ENCODE measurements at regions not wholly inside any gene's neighbourhood (a gene's known extent, or its start where the extent isn't known, plus 50 kb on each side); places are given as distances from the start of the nearest gene placed in this dataset.

DNA sequence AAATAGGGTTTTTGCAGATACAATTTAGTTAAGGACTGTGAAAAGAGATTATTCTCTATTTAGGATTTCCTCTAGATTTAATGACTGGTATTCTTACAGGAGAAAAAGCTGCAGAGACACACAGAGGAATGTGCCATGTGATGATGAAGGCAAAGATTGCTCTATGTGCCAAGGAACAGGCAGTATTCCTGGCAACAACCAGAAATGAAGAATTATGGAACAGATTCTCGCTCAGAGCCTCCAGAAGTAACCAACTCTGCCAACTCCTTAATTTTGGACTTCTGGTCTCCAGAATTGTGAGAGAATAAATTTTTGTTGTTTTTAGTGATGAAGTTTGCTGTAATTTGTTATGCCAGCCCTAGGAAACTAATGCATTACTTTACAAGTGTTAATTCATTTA, 307.6 kb upstream of the SEMA3A start:
- TF ChIP-seq, protein P1, sequence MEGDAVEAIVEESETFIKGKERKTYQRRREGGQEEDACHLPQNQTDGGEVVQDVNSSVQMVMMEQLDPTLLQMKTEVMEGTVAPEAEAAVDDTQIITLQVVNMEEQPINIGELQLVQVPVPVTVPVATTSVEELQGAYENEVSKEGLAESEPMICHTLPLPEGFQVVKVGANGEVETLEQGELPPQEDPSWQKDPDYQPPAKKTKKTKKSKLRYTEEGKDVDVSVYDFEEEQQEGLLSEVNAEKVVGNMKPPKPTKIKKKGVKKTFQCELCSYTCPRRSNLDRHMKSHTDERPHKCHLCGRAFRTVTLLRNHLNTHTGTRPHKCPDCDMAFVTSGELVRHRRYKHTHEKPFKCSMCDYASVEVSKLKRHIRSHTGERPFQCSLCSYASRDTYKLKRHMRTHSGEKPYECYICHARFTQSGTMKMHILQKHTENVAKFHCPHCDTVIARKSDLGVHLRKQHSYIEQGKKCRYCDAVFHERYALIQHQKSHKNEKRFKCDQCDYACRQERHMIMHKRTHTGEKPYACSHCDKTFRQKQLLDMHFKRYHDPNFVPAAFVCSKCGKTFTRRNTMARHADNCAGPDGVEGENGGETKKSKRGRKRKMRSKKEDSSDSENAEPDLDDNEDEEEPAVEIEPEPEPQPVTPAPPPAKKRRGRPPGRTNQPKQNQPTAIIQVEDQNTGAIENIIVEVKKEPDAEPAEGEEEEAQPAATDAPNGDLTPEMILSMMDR (conservative IDR thresholded peaks at IDR 0.05 in 1 of 2, IDR thresholded peaks at IDR 0.05 in 1 of 2; ENCODE audit: extremely low read depth in 1 of 2, insufficient read depth in 1 of 2, low read depth in 1 of 2, low read length in 2 of 2): no peak
- no peak for TF ChIP-seq EZH2 (IDR thresholded peaks at IDR 0.05; ENCODE audit: borderline replicate concordance, low read length)
